WTC11 (cell line): ENCODE measurements at regions not wholly inside any gene's neighbourhood (a gene's known extent, or its start where the extent isn't known, plus 50 kb on each side); places are given as distances from the start of the nearest gene placed in this dataset.

Experiments used
- ATAC-seq: fragments of 200-7000 bp; cut with Tn5 transposase; 2 replicates; pipeline ENCODE4 v1.10.0; 2021; ENCODE audit warnings: mild to moderate bottlenecking, moderate library complexity
- CTCF ChIA-PET: fragments of 300-600 bp; sonication (Branson Sonifier 250); formaldehyde crosslinking; loops from one replicate; lab custom pipeline; 2021; ENCODE audit warnings: antibody characterized with exemption; lab: Charles Lee
- POLR2A ChIA-PET: fragments of 350-600 bp; sonication (Branson Sonifier 250); formaldehyde crosslinking; loops from one replicate; lab custom pipeline; 2021; ENCODE audit warnings: antibody characterized with exemption; lab: Charles Lee
- DNase-seq: peaks from one replicate; pipeline ENCODE4 v3.0.0; 2021; ENCODE audit warnings: low spot score
- H3K27ac Mint-ChIP-seq: 2 replicates; pipeline ENCODE4 v1.8.0; 2021; ENCODE audit warnings: mixed read lengths
- H3K27me3 Mint-ChIP-seq: 2 replicates; pipeline ENCODE4 v1.8.0; 2021; ENCODE audit warnings: low read depth, mild to moderate bottlenecking, moderate library complexity, mixed read lengths
- H3K36me3 Mint-ChIP-seq: 2 replicates; pipeline ENCODE4 v1.8.0; 2021; ENCODE audit warnings: mixed read lengths
- H3K4me1 Mint-ChIP-seq: 2 replicates; pipeline ENCODE4 v1.8.0; 2022; ENCODE audit warnings: mixed read lengths
- H3K4me3 Mint-ChIP-seq: 2 replicates; pipeline ENCODE4 v1.8.0; 2021; ENCODE audit warnings: mild to moderate bottlenecking, moderate library complexity, mixed read lengths
- H3K9me3 Mint-ChIP-seq: 2 replicates; pipeline ENCODE4 v1.8.0; 2021; ENCODE audit warnings: mixed read lengths
- CREB1 ChIP-seq: sonication (generic); formaldehyde crosslinking; IDR thresholded peaks from 2 replicates; pipeline ENCODE4 v1.8.0; 2023; ENCODE audit warnings: mild to moderate bottlenecking, missing genetic modification reagents
- ELF4 ChIP-seq: sonication (generic); formaldehyde crosslinking; IDR thresholded peaks from 2 replicates; pipeline ENCODE4 v1.8.1; 2022; ENCODE audit warnings: low read depth, mild to moderate bottlenecking, moderate library complexity, missing genetic modification reagents
- ETV6 ChIP-seq: sonication (generic); formaldehyde crosslinking; IDR thresholded peaks from 2 replicates; pipeline ENCODE4 v1.8.1; 2022; ENCODE audit warnings: mild to moderate bottlenecking, missing genetic modification reagents
- FOXJ3 ChIP-seq: sonication (generic); formaldehyde crosslinking; IDR thresholded peaks from 2 replicates; pipeline ENCODE4 v1.9.0; 2021; ENCODE audit warnings: missing genetic modification reagents, mild to moderate bottlenecking, borderline replicate concordance
- FOXP1 ChIP-seq: sonication (generic); formaldehyde crosslinking; IDR thresholded peaks from 2 replicates; pipeline ENCODE4 v1.8.0; 2022; ENCODE audit warnings: missing genetic modification reagents, mild to moderate bottlenecking, moderate library complexity, borderline replicate concordance
- GABPB1 ChIP-seq: sonication (generic); formaldehyde crosslinking; IDR thresholded peaks from 2 replicates; pipeline ENCODE4 v1.8.1; 2023; ENCODE audit warnings: mild to moderate bottlenecking, missing genetic modification reagents
- JAZF1 ChIP-seq: fragments of 250-450 bp; sonication (Bioruptor Pico); IDR thresholded peaks from 2 replicates; pipeline ENCODE4 v1.9.0; 2021; ENCODE audit warnings: moderate library complexity, mild to moderate bottlenecking, inconsistent platforms
- KAT7 ChIP-seq: sonication (generic); formaldehyde crosslinking; IDR thresholded peaks from 2 replicates; pipeline ENCODE4 v1.8.1; 2023; ENCODE audit warnings: missing genetic modification reagents, mild to moderate bottlenecking, borderline replicate concordance
- MXD4 ChIP-seq: fragments of 250-450 bp; sonication (Bioruptor Pico); IDR thresholded peaks from 2 replicates; pipeline ENCODE4 v1.8.0; 2021; ENCODE audit warnings: mild to moderate bottlenecking, moderate library complexity, borderline replicate concordance
- MYBL2 ChIP-seq: sonication (generic); formaldehyde crosslinking; IDR thresholded peaks from 2 replicates; pipeline ENCODE4 v1.8.1; 2023; ENCODE audit warnings: mild to moderate bottlenecking, moderate library complexity, missing genetic modification reagents
- NFYB ChIP-seq: sonication (generic); formaldehyde crosslinking; conservative IDR thresholded peaks from 2 replicates; pipeline ENCODE4 v1.8.0; 2022; ENCODE audit warnings: low read depth, missing genetic modification reagents
- NR1H2 ChIP-seq: sonication (generic); formaldehyde crosslinking; IDR thresholded peaks from 2 replicates; pipeline ENCODE4 v1.9.0; 2021; ENCODE audit warnings: mild to moderate bottlenecking, moderate library complexity, missing genetic modification reagents
- NR3C1 ChIP-seq: sonication (generic); formaldehyde crosslinking; conservative IDR thresholded peaks from 2 replicates; pipeline ENCODE4 v1.8.1; 2023; ENCODE audit warnings: low read depth, mild to moderate bottlenecking, missing genetic modification reagents
- PRRX2 ChIP-seq: fragments of 250-450 bp; sonication (Bioruptor Pico); IDR thresholded peaks from 2 replicates; pipeline ENCODE4 v1.8.0; 2021; ENCODE audit warnings: mild to moderate bottlenecking
- RORB ChIP-seq: fragments of 250-450 bp; sonication (Bioruptor Pico); IDR thresholded peaks from 2 replicates; pipeline ENCODE4 v1.9.0; 2021; ENCODE audit warnings: mild to moderate bottlenecking
- SOX15 ChIP-seq: fragments of 250-450 bp; sonication (Bioruptor Pico); IDR thresholded peaks from 2 replicates; pipeline ENCODE4 v1.9.0; 2021; ENCODE audit warnings: mild to moderate bottlenecking
- SP1 ChIP-seq: sonication (generic); formaldehyde crosslinking; conservative IDR thresholded peaks from 2 replicates; pipeline ENCODE4 v1.8.1; 2022; ENCODE audit warnings: missing genetic modification reagents
- TP53 ChIP-seq: sonication (generic); formaldehyde crosslinking; IDR thresholded peaks from 2 replicates; pipeline ENCODE4 v1.8.1; 2023; ENCODE audit warnings: mild to moderate bottlenecking, missing genetic modification reagents
- ZBTB21 ChIP-seq: sonication (generic); formaldehyde crosslinking; IDR thresholded peaks from 2 replicates; pipeline ENCODE4 v1.8.1; 2023; ENCODE audit warnings: mild to moderate bottlenecking, missing genetic modification reagents, borderline replicate concordance
- TF ChIP-seq, protein P1 (sequence below): sonication (generic); formaldehyde crosslinking; IDR thresholded peaks from 2 replicates; pipeline ENCODE4 v1.8.0; 2022; ENCODE audit warnings: mild to moderate bottlenecking, missing genetic modification reagents
- TF ChIP-seq, protein P2 (sequence below): sonication (generic); formaldehyde crosslinking; IDR thresholded peaks from 2 replicates; pipeline ENCODE4 v1.8.1; 2022; ENCODE audit warnings: mild to moderate bottlenecking, missing genetic modification reagents, moderate library complexity, borderline replicate concordance
- TF ChIP-seq, protein P3 (sequence below): sonication (generic); formaldehyde crosslinking; IDR thresholded peaks from 2 replicates; pipeline ENCODE4 v1.8.1; 2023; ENCODE audit warnings: mild to moderate bottlenecking, missing genetic modification reagents, borderline replicate concordance
- TF ChIP-seq, protein P4 (sequence below): fragments of 250-450 bp; sonication (Bioruptor Pico); IDR thresholded peaks from 2 replicates; pipeline ENCODE4 v2.1.2; 2022; ENCODE audit warnings: mild to moderate bottlenecking, moderate library complexity
- TF ChIP-seq, protein P5 (sequence below): sonication (generic); formaldehyde crosslinking; IDR thresholded peaks from 2 replicates; pipeline ENCODE4 v1.8.1; 2022; ENCODE audit warnings: low read depth, mild to moderate bottlenecking, moderate library complexity, missing genetic modification reagents, borderline replicate concordance
- TF ChIP-seq, protein P6 (sequence below): fragments of 250-450 bp; sonication (Bioruptor Pico); IDR thresholded peaks from 2 replicates; pipeline ENCODE4 v1.9.0; 2021; ENCODE audit warnings: mild to moderate bottlenecking

DNA sequence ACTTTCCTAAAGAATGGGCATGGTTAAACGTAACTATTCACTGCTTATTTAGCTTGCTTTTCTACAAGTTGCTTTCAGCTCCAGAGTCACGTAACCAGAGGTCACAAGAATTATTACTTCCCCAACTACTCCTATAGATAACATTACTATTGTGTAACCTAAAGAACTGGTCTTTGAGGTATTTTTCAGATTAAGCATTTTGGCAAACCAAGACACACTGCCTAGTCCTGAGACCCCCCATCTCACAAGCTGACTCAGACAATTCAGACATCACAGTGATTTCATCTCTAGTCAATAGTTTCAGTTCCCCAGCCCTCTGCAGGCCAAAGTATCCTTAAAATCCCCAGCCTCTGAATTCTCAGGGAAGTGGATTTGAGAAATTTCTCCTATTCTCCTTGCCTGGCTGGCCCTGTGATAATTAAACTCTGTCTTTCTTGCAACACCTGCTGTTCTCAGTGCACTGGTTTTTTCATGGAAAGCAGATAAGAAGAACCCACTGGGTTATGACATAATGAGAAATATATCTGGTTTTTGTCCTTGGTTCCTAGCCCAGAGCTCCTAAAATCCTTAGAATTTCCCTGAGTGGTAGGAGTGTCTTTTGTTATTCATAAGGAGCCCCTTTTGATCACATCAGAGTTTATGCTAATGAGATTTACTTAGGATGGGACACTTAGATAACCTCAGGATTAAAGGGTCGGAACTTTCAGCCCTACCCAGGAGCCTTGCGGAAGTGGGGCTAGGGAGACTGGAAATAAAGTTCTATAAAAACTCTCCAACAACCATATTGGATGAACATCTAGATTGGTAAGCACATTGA lies 1310.8 kb upstream of the CHAC2 start:
- DNase-seq (no peak), ATAC-seq (peak; percentile 78)
- ChIA-PET CTCF (interaction anchor here (1.6 kb wide), 1 partner anchor 8 kb away, joined by 4 read pairs; no protein-coding TSS in a partner anchor), POLR2A (no interaction called here)
- Mint-ChIP-seq H3K4me3 (no peak overlapping the region), H3K27me3 (no peaks in the 10 kb centered on the region), H3K36me3 (no peaks in the 10 kb centered on the region), H3K27ac (no peak overlapping the region; the same call in 1 of the 2 replicates), H3K9me3 (no peaks in the 10 kb centered on the region), H3K4me1 (peaks cover 25% of the 10 kb centered on the region)
- no peak for TF ChIP-seq KAT7 (CRISPR knock-in tag)
- TF ChIP-seq NR1H2 (CRISPR knock-in tag), result no peak
- TF ChIP-seq, protein P1, sequence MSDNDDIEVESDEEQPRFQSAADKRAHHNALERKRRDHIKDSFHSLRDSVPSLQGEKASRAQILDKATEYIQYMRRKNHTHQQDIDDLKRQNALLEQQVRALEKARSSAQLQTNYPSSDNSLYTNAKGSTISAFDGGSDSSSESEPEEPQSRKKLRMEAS (CRISPR knock-in tag), result no peak
- no peak for TF ChIP-seq CREB1 (CRISPR knock-in tag)
- no peak for TF ChIP-seq ETV6 (CRISPR knock-in tag)
- TF ChIP-seq, protein P2, sequence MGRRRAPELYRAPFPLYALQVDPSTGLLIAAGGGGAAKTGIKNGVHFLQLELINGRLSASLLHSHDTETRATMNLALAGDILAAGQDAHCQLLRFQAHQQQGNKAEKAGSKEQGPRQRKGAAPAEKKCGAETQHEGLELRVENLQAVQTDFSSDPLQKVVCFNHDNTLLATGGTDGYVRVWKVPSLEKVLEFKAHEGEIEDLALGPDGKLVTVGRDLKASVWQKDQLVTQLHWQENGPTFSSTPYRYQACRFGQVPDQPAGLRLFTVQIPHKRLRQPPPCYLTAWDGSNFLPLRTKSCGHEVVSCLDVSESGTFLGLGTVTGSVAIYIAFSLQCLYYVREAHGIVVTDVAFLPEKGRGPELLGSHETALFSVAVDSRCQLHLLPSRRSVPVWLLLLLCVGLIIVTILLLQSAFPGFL (CRISPR knock-in tag), result no peak
- TF ChIP-seq JAZF1 (CRISPR knock-in tag), result no peak
- TF ChIP-seq FOXP1 (CRISPR knock-in tag), result no peak
- no peak for TF ChIP-seq TP53 (CRISPR knock-in tag)
- no peak for TF ChIP-seq NR3C1
- no peak for TF ChIP-seq RORB
- TF ChIP-seq ELF4 (CRISPR knock-in tag), result no peak

DNA sequence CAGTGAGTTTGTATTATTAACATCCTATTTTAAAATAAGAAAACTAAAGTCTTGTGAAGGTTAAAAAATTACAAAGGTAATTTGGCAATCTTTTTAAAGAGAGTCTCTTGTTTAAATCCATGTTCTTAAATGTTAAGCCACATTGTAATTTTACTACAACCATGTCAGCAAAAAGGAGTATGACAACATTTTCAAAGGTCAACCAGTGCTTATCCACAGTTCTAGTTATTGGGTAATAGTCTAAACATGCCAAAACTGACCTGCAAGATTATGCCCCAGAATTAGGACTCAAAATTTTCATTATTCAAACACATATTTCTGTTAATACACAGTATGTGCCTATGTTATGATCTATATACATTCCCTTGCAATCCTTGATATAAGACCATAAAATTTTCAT lies 1312.6 kb upstream of the CHAC2 start:
- POLR2A ChIA-PET, result no interaction called here
- Mint-ChIP-seq H3K27me3 (no peaks in the 10 kb centered on the region), H3K4me1 (peaks cover 25% of the 10 kb centered on the region), H3K4me3 (no peak overlapping the region), H3K9me3 (no peaks in the 10 kb centered on the region), H3K36me3 (no peaks in the 10 kb centered on the region), H3K27ac (no peak overlapping the region)
- DNase-seq (no peak), ATAC-seq (no peak)
- CTCF ChIA-PET, result no interaction called here
- TF ChIP-seq, protein P3, sequence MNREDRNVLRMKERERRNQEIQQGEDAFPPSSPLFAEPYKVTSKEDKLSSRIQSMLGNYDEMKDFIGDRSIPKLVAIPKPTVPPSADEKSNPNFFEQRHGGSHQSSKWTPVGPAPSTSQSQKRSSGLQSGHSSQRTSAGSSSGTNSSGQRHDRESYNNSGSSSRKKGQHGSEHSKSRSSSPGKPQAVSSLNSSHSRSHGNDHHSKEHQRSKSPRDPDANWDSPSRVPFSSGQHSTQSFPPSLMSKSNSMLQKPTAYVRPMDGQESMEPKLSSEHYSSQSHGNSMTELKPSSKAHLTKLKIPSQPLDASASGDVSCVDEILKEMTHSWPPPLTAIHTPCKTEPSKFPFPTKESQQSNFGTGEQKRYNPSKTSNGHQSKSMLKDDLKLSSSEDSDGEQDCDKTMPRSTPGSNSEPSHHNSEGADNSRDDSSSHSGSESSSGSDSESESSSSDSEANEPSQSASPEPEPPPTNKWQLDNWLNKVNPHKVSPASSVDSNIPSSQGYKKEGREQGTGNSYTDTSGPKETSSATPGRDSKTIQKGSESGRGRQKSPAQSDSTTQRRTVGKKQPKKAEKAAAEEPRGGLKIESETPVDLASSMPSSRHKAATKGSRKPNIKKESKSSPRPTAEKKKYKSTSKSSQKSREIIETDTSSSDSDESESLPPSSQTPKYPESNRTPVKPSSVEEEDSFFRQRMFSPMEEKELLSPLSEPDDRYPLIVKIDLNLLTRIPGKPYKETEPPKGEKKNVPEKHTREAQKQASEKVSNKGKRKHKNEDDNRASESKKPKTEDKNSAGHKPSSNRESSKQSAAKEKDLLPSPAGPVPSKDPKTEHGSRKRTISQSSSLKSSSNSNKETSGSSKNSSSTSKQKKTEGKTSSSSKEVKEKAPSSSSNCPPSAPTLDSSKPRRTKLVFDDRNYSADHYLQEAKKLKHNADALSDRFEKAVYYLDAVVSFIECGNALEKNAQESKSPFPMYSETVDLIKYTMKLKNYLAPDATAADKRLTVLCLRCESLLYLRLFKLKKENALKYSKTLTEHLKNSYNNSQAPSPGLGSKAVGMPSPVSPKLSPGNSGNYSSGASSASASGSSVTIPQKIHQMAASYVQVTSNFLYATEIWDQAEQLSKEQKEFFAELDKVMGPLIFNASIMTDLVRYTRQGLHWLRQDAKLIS (CRISPR knock-in tag), result no peak
- TF ChIP-seq ZBTB21 (CRISPR knock-in tag), result no peak
- TF ChIP-seq GABPB1, result no peak
- TF ChIP-seq NFYB, result no peak
- no peak for TF ChIP-seq FOXJ3 (CRISPR knock-in tag)
- no peak for TF ChIP-seq PRRX2
- TF ChIP-seq MXD4 (CRISPR knock-in tag), result no peak
- TF ChIP-seq, protein P4, sequence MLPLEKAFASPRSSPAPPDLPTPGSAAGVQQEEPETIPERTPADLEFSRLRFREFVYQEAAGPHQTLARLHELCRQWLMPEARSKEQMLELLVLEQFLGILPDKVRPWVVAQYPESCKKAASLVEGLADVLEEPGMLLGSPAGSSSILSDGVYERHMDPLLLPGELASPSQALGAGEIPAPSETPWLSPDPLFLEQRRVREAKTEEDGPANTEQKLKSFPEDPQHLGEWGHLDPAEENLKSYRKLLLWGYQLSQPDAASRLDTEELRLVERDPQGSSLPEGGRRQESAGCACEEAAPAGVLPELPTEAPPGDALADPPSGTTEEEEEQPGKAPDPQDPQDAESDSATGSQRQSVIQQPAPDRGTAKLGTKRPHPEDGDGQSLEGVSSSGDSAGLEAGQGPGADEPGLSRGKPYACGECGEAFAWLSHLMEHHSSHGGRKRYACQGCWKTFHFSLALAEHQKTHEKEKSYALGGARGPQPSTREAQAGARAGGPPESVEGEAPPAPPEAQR (CRISPR knock-in tag), result no peak
- TF ChIP-seq SOX15 (CRISPR knock-in tag), result no peak
- TF ChIP-seq, protein P5, sequence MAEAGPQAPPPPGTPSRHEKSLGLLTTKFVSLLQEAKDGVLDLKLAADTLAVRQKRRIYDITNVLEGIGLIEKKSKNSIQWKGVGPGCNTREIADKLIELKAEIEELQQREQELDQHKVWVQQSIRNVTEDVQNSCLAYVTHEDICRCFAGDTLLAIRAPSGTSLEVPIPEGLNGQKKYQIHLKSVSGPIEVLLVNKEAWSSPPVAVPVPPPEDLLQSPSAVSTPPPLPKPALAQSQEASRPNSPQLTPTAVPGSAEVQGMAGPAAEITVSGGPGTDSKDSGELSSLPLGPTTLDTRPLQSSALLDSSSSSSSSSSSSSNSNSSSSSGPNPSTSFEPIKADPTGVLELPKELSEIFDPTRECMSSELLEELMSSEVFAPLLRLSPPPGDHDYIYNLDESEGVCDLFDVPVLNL (CRISPR knock-in tag), result no peak
- no peak for TF ChIP-seq SP1 (CRISPR knock-in tag)
- TF ChIP-seq, protein P6, sequence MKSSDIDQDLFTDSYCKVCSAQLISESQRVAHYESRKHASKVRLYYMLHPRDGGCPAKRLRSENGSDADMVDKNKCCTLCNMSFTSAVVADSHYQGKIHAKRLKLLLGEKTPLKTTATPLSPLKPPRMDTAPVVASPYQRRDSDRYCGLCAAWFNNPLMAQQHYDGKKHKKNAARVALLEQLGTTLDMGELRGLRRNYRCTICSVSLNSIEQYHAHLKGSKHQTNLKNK (CRISPR knock-in tag), result no peak
- TF ChIP-seq MYBL2, result no peak
